ENCODE measurements at regions not wholly inside any gene's neighbourhood (a gene's known extent, or its start where the extent isn't known, plus 50 kb on each side); places are given as distances from the start of the nearest gene placed in this dataset.

DNA sequence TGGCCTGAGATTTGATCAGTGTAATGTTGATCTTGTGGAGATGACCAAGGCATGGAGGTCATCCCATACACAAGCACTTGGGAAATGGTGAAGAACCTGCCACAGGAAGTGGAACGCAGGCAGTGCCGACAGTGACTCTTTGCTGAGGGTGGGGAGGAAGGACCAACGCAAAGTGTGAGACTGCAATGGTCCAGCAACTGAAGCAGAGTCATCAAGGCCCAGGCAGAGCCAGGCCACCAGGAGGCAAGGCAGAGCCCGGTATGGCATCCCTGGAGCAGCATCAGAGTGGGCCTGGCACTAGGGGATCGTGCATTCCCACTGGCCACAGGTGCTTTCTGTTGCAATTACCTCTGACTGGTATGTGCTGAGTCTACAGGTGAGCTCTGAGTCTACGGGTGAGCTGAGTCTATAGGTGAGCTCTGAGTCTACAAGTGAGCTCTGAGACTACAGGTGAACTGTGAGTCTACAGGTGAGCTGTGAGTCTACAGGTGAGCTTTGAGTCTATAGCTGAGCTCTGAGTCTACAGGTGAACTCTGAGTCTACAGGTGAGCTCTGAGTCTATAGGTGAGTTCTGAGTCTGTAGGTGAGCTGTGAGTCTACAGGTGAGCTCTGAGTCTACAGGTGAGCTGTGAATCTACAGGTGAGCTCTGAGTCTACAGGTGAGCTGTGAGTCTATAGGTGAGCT is 132.9 kb downstream of the KLF6 start:
- 92 to 94% methylated on average over 6 of the region's 6 CpGs for WGBS, 2 experiments
- H3K36me3 ChIP-seq (ENCODE audit: control insufficient read depth, insufficient read depth, low read length) = no peaks in the 10 kb centered on the region
- no peaks in the 10 kb centered on the region for H3K27me3 ChIP-seq (ENCODE audit: control insufficient read depth, insufficient read depth, low read length, poor library complexity, severe bottlenecking)
- peaks cover 6% of the 10 kb centered on the region for H3K4me1 ChIP-seq (ENCODE audit: control insufficient read depth, insufficient read depth, low read length)
- H3K27ac ChIP-seq (ENCODE audit: insufficient read depth, low read depth, low read length, poor library complexity, severe bottlenecking) = no peak overlapping the region
- H3K9me3 ChIP-seq (ENCODE audit: control insufficient read depth, low read length) = no peaks in the 10 kb centered on the region
- no peak overlapping the region for H3K4me3 ChIP-seq (ENCODE audit: insufficient read depth, low read depth, low read length)

DNA sequence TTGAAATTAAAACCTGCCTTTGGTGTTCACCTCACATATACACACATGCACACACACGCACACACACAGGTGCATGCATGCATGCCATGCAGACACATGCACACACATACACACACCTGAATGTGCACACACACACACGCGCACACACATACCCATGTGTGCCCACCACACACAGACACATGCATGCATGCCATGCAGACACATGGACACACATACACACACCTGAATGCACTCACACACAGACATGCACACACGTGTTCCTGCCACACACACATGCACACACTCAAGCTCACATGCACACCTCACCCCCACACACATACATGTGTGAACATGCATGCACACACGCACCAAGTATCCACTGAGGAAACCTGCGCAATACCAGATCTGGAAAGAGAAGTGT is 136.4 kb downstream of the KLF6 start:
- Histone ChIP-seq H3K27me3 (ENCODE audit: control insufficient read depth, insufficient read depth, low read length, poor library complexity, severe bottlenecking) (no peaks in the 10 kb centered on the region), H3K4me1 (ENCODE audit: control insufficient read depth, insufficient read depth, low read length) (no peaks in the 10 kb centered on the region), H3K36me3 (ENCODE audit: control insufficient read depth, insufficient read depth, low read length) (no peaks in the 10 kb centered on the region), H3K4me3 (ENCODE audit: insufficient read depth, low read depth, low read length) (no peak overlapping the region), H3K9me3 (ENCODE audit: control insufficient read depth, low read length) (no peaks in the 10 kb centered on the region), H3K27ac (ENCODE audit: insufficient read depth, low read depth, low read length, poor library complexity, severe bottlenecking) (no peak overlapping the region)
- WGBS, 2 experiments = 79 to 80% methylated on average over 6 of the region's 6 CpGs

DNA sequence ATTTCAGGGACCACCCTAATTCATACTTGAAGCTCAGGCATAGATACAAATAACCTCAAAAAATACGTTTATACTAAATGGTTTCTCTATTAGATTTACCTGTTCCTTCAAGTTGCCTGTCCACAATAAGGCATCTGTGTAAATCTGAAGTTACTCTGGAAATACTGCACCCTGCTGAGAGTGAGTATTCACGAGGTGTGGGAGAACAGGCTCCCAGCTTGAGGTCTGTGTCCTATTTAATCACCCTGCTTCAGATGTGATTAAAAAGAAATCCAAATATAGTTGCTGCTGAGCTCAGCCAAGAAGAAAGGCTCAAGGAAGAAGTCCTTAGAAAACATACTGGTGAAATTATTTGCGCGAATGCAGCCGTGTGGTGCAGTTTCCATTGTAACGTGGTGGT is 136.8 kb downstream of the KLF6 start:
- H3K27me3 ChIP-seq (ENCODE audit: control insufficient read depth, insufficient read depth, low read length, poor library complexity, severe bottlenecking) = no peaks in the 10 kb centered on the region
- H3K36me3 ChIP-seq (ENCODE audit: control insufficient read depth, insufficient read depth, low read length) = no peaks in the 10 kb centered on the region
- no peaks in the 10 kb centered on the region for H3K9me3 ChIP-seq (ENCODE audit: control insufficient read depth, low read length)
- H3K27ac ChIP-seq (ENCODE audit: insufficient read depth, low read depth, low read length, poor library complexity, severe bottlenecking) = no peak overlapping the region
- H3K4me1 ChIP-seq (ENCODE audit: control insufficient read depth, insufficient read depth, low read length) = no peaks in the 10 kb centered on the region
- 88 to 90% methylated on average over 6 of the region's 6 CpGs for WGBS, 2 experiments
- H3K4me3 ChIP-seq (ENCODE audit: insufficient read depth, low read depth, low read length) = no peak overlapping the region

DNA sequence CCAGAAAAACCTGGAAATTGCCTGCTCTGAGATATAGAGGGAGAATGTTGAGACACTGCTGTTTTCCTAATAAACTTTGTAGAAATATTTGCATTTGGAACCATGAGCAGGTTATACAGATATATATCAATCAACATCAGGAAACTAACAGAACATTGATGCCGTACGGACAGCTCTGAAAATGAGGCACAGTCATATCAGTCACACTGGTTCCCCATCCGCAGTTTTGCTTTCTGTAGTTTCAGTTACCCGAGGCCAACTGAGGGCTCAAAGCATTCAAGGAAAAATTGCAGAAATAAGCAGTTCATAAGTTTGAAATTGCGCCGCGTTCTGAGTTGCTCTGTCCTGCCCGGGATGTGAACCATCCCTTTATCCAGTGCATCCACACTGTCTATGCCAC is 137.9 kb downstream of the KLF6 start:
- Histone ChIP-seq H3K4me3 (ENCODE audit: insufficient read depth, low read depth, low read length) (no peak overlapping the region), H3K27me3 (ENCODE audit: control insufficient read depth, insufficient read depth, low read length, poor library complexity, severe bottlenecking) (no peaks in the 10 kb centered on the region), H3K9me3 (ENCODE audit: control insufficient read depth, low read length) (no peaks in the 10 kb centered on the region), H3K36me3 (ENCODE audit: control insufficient read depth, insufficient read depth, low read length) (no peaks in the 10 kb centered on the region), H3K27ac (ENCODE audit: insufficient read depth, low read depth, low read length, poor library complexity, severe bottlenecking) (no peak overlapping the region), H3K4me1 (ENCODE audit: control insufficient read depth, insufficient read depth, low read length) (no peaks in the 10 kb centered on the region)
- WGBS, 2 experiments = 96 to 97% methylated on average over 8 of the region's 8 CpGs

DNA sequence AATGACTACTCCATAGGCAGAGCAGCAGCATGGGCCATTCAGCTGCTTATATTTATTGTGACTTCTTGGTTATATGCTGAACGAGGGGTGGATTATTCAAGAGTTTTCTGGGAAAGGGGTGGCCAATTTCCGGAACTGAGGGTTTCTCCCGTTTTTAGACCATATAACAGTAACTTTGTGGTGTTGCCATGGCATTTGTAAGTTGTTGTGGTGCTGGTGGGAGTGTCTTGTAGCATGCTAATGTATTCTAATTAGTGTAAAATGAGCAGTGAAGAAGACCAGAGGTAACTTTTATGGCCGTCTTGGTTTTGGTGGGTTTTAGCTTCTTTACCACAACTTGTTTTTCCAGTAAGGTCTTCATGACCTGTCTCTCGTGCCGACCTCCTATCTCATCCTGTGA is 139.6 kb downstream of the KLF6 start:
- no peaks in the 10 kb centered on the region for H3K36me3 ChIP-seq (ENCODE audit: control insufficient read depth, insufficient read depth, low read length)
- no peaks in the 10 kb centered on the region for H3K27me3 ChIP-seq (ENCODE audit: control insufficient read depth, insufficient read depth, low read length, poor library complexity, severe bottlenecking)
- no peaks in the 10 kb centered on the region for H3K4me1 ChIP-seq (ENCODE audit: control insufficient read depth, insufficient read depth, low read length)
- H3K9me3 ChIP-seq (ENCODE audit: control insufficient read depth, low read length) = no peaks in the 10 kb centered on the region
- no peak overlapping the region for H3K4me3 ChIP-seq (ENCODE audit: insufficient read depth, low read depth, low read length)
- no peak overlapping the region for H3K27ac ChIP-seq (ENCODE audit: insufficient read depth, low read depth, low read length, poor library complexity, severe bottlenecking)
- WGBS, 2 experiments = 89 to 91% methylated on average over 6 of the region's 6 CpGs

DNA sequence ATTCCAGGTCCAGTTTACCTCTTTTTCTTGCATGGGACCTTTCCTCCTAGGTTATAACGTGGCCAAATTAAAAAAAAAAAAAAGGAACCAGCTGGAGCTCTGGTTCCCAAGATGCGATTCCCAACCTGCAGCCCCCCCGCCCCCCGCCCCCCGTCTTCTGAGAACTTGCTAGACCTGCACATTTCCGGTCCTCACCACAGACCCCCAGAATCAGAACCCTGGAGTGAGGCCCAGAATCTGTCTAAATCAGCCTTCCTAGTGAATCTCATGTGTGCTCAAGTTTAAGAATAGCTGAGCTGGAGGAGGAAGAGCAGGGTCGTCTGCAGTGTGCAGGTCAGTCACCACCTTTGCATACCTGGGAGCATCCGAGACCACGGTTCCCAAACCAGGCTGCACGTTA is 144.2 kb downstream of the KLF6 start:
- H3K27ac ChIP-seq (ENCODE audit: insufficient read depth, low read depth, low read length, poor library complexity, severe bottlenecking) = no peak overlapping the region
- 94 to 95% methylated on average over 10 of the region's 10 CpGs for WGBS, 2 experiments
- H3K27me3 ChIP-seq (ENCODE audit: control insufficient read depth, insufficient read depth, low read length, poor library complexity, severe bottlenecking) = no peaks in the 10 kb centered on the region
- H3K9me3 ChIP-seq (ENCODE audit: control insufficient read depth, low read length) = no peaks in the 10 kb centered on the region
- no peaks in the 10 kb centered on the region for H3K4me1 ChIP-seq (ENCODE audit: control insufficient read depth, insufficient read depth, low read length)
- no peaks in the 10 kb centered on the region for H3K36me3 ChIP-seq (ENCODE audit: control insufficient read depth, insufficient read depth, low read length)
- H3K4me3 ChIP-seq (ENCODE audit: insufficient read depth, low read depth, low read length) = no peak overlapping the region

DNA sequence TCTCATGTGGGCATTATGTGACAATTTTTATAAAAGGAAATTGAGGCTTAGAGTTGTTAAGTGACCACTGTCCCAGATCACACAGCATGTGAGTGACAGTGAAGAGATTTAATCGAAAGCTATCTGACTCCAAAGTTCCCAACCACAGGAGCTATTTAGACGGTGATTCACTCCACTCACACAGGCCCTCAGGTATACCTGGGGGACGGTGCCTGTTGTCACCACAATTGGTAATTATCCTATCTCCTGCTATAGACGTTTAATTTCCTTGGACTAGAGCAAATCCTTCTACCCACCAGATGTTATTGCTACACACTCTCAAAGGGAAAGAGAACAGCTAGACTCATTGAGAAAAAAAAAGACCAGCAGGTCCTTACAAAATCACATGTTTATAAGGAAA is 145.5 kb downstream of the KLF6 start:
- no peak overlapping the region for H3K4me3 ChIP-seq (ENCODE audit: insufficient read depth, low read depth, low read length)
- H3K36me3 ChIP-seq (ENCODE audit: control insufficient read depth, insufficient read depth, low read length) = no peaks in the 10 kb centered on the region
- no peaks in the 10 kb centered on the region for H3K27me3 ChIP-seq (ENCODE audit: control insufficient read depth, insufficient read depth, low read length, poor library complexity, severe bottlenecking)
- WGBS, 2 experiments = 90 to 95% methylated on average over 4 of the region's 4 CpGs
- no peaks in the 10 kb centered on the region for H3K9me3 ChIP-seq (ENCODE audit: control insufficient read depth, low read length)
- H3K4me1 ChIP-seq (ENCODE audit: control insufficient read depth, insufficient read depth, low read length) = no peaks in the 10 kb centered on the region
- no peak overlapping the region for H3K27ac ChIP-seq (ENCODE audit: insufficient read depth, low read depth, low read length, poor library complexity, severe bottlenecking)

DNA sequence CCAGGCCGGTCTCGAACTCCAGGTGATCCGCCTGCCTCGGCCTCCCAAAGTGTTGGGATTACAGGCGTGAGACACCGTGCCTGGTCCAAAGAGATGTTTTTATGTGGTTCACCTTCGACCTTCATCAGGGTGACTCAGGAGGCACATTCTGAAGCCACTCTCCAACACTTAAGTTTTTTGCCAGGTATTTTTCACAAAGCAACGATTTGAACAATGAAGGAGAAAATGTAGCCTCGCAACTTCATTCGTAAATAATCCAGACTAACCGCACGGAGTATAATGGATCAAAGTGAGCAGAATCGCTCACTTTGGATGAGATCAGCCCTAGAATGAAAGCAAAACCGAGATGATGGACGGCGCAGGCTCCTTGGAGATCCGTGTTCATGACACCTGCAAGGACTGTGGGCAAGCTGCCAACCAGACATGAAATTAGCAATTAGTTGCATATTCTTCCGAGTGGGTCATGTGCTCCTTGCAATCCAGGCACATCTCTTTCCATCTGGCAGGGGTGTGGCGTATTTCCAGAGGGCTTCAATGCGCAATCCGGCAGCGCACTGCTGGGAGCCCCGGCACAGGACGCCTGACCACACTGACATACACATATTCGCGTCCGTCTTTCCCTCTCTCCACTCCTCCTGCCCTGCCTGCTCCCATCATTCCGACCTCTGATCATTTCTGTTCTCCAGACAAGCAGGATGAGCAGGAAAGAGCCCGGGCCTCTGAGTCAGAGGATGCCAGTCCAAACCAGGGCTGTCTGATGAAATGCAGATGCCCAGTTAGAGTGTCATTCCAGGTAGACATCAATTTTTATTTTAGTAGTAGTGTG is 148.4 kb downstream of the KLF6 start:
- Histone ChIP-seq H3K9me3 (ENCODE audit: control insufficient read depth, low read length) (no peaks in the 10 kb centered on the region), H3K27ac (ENCODE audit: insufficient read depth, low read depth, low read length, poor library complexity, severe bottlenecking) (no peak overlapping the region), H3K4me3 (ENCODE audit: insufficient read depth, low read depth, low read length) (no peak overlapping the region), H3K4me1 (ENCODE audit: control insufficient read depth, insufficient read depth, low read length) (no peaks in the 10 kb centered on the region), H3K27me3 (ENCODE audit: control insufficient read depth, insufficient read depth, low read length, poor library complexity, severe bottlenecking) (no peaks in the 10 kb centered on the region), H3K36me3 (ENCODE audit: control insufficient read depth, insufficient read depth, low read length) (no peaks in the 10 kb centered on the region)
- WGBS, 2 experiments = 93 to 95% methylated on average over 29 of the region's 29 CpGs

DNA sequence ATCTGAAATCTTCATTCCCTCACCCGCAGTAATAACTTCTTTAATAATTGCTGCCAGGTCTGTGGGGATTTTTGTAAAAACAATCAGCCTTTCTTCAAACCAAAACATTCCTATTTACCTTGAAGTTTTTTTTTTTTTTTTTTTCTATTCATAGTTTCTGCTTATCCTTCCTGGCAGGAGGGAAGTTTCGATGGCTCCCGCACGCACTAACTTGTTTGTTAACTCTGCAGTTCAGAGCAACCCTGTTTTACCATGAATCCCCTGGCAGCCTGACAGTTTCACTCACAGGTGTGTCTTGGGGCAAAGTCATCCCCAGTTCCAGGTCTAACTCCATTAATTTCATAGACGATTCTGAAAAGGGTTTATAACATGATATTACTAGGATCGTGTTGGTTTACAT is 149.3 kb downstream of the KLF6 start:
- Histone ChIP-seq H3K27me3 (ENCODE audit: control insufficient read depth, insufficient read depth, low read length, poor library complexity, severe bottlenecking) (no peaks in the 10 kb centered on the region), H3K9me3 (ENCODE audit: control insufficient read depth, low read length) (no peaks in the 10 kb centered on the region), H3K4me1 (ENCODE audit: control insufficient read depth, insufficient read depth, low read length) (no peaks in the 10 kb centered on the region), H3K27ac (ENCODE audit: insufficient read depth, low read depth, low read length, poor library complexity, severe bottlenecking) (no peak overlapping the region), H3K4me3 (ENCODE audit: insufficient read depth, low read depth, low read length) (no peak overlapping the region), H3K36me3 (ENCODE audit: control insufficient read depth, insufficient read depth, low read length) (no peaks in the 10 kb centered on the region)
- whole genome bisulfite sequencing, 2 experiments = 85 to 94% methylated on average over 6 of the region's 6 CpGs

DNA sequence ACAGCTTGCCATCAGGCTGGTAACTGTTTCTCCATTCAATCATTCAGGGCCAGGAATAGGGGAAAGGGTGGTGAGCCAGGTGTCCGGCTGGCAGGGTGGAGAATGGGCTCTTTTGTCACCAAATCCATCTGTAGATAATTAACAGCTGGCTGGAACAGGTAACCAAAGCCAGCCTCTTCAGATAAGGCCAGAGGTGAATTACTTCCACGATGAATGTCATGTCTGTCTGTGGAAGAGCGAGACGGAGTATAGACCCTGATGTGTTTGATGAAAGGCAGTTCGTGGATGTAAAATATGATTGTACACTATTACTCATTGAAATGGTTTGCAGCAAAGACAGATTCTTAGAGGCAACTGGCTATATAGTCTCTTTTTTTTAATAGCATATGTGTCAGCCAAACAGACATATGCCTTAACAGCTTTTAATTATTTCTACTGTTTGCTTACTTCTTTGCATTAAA is 149.8 kb downstream of the KLF6 start:
- Histone ChIP-seq H3K36me3 (ENCODE audit: control insufficient read depth, insufficient read depth, low read length) (no peaks in the 10 kb centered on the region), H3K9me3 (ENCODE audit: control insufficient read depth, low read length) (no peaks in the 10 kb centered on the region), H3K27ac (ENCODE audit: insufficient read depth, low read depth, low read length, poor library complexity, severe bottlenecking) (no peak overlapping the region), H3K27me3 (ENCODE audit: control insufficient read depth, insufficient read depth, low read length, poor library complexity, severe bottlenecking) (no peaks in the 10 kb centered on the region), H3K4me3 (ENCODE audit: insufficient read depth, low read depth, low read length) (no peak overlapping the region), H3K4me1 (ENCODE audit: control insufficient read depth, insufficient read depth, low read length) (no peaks in the 10 kb centered on the region)
- 95 to 99% methylated on average over 5 of the region's 5 CpGs for WGBS, 2 experiments

Measured in ectodermal cell (in vitro differentiated cells).